SU-DHL-6 (cell line): ENCODE measurements at regions not wholly inside any gene's neighbourhood (a gene's known extent, or its start where the extent isn't known, plus 50 kb on each side); places are given as distances from the start of the nearest gene placed in this dataset.

ENCODE experiments used
- EZH2phosphoT487 ChIP-seq: fragments of 200-600 bp; sonication (generic), shearing (Covaris generic); conservative IDR thresholded peaks from 2 replicates; pipeline ENCODE4 v1.6.1; 2018; ENCODE audit warnings: mild to moderate bottlenecking, antibody characterized with exemption, low read length, moderate library complexity, mixed read lengths
- TF ChIP-seq, protein P1 (sequence below): fragments of 200-600 bp; sonication (generic); IDR thresholded peaks from one replicate; pipeline ENCODE4 v1.5.1; 2017; ENCODE audit warnings: antibody characterized with exemption, mild to moderate bottlenecking, low read length, moderate library complexity; ENCODE audit not compliant: insufficient read depth, poor library complexity, severe bottlenecking

DNA sequence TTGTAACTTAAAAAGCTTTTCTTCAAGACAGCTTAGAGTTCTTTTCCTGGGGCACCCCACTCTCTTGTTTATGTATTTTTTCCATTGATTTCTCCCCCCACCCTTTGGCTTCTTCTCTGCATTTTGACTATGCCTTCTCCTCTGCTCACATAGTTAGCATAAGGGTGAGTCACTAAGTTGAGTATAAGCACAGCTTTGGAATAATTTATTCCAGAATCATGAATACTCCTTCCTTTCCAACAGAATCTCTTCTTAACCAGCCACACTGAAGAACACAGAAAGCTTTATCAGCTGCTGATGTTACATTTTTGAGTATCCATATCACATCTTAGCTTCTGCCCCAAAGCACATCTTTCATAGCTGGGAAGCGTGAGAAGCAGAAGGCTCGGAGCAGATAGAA lies 449.5 kb upstream of the MKI67 start:
- TF ChIP-seq, protein P1, sequence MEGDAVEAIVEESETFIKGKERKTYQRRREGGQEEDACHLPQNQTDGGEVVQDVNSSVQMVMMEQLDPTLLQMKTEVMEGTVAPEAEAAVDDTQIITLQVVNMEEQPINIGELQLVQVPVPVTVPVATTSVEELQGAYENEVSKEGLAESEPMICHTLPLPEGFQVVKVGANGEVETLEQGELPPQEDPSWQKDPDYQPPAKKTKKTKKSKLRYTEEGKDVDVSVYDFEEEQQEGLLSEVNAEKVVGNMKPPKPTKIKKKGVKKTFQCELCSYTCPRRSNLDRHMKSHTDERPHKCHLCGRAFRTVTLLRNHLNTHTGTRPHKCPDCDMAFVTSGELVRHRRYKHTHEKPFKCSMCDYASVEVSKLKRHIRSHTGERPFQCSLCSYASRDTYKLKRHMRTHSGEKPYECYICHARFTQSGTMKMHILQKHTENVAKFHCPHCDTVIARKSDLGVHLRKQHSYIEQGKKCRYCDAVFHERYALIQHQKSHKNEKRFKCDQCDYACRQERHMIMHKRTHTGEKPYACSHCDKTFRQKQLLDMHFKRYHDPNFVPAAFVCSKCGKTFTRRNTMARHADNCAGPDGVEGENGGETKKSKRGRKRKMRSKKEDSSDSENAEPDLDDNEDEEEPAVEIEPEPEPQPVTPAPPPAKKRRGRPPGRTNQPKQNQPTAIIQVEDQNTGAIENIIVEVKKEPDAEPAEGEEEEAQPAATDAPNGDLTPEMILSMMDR: no peak
- TF ChIP-seq EZH2phosphoT487: no peak
